Adrenal gland (tissue), 9 donors: ENCODE measurements at regions not wholly inside any gene's neighbourhood (a gene's known extent, or its start where the extent isn't known, plus 50 kb on each side); places are given as distances from the start of the nearest gene placed in this dataset.

Experiments
- DNase-seq, 7 donors: peaks; one replicate each; pipeline ENCODE4 v3.0.0-alpha.2; 2019 to 2020
- H3K27ac ChIP-seq, 5 donors: fragments of 200-600 bp; sonication (generic) in 4 of 5; 1 replicate in 3 of 5; 2 replicates in 2 of 5; pipeline versions ENCODE4 v1.5.1 to v1.8.0; 2016 to 2020; ENCODE audit warnings: mild to moderate bottlenecking in 1 of 5
- H3K27me3 ChIP-seq: fragments of 200-600 bp; 2 replicates; pipeline ENCODE4 v1.8.0; 2021
- H3K36me3 ChIP-seq, 2 donors: fragments of 200-600 bp; replicated peaks in 1 of 2; 1 replicate in 1 of 2; 2 replicates in 1 of 2; pipeline versions ENCODE4 v1.5.1 to v1.8.0; 2018 to 2022
- H3K4me1 ChIP-seq, 2 donors: fragments of 200-600 bp; replicated peaks in 1 of 2; 1 replicate in 1 of 2; 2 replicates in 1 of 2; pipeline versions ENCODE4 v1.5.1 to v1.8.0; 2018 to 2021
- H3K4me3 ChIP-seq, 4 donors: fragments of 200-600 bp; sonication (generic) in 3 of 4; one replicate each; pipeline ENCODE4 v1.5.1; 2016 to 2018
- H3K9me3 ChIP-seq, 3 donors: fragments of 200-600 bp; sonication (generic) in 1 of 3; replicated peaks in 1 of 3; 1 replicate in 2 of 3; 2 replicates in 1 of 3; pipeline versions ENCODE4 v1.5.1 to v1.8.0; 2016 to 2021
- CTCF ChIP-seq, 6 experiments: fragments of 450-650 bp in 4 of 6; fragments of 200-600 bp in 2 of 6; sonication (generic) in 1 of 6; IDR thresholded peaks; 1 replicate in 5 of 6; 2 replicates in 1 of 6; pipeline versions ENCODE4 v1.5.1 to v1.8.0; 2016 to 2021; ENCODE audit warnings: antibody characterized with exemption in 6 of 6, mild to moderate bottlenecking in 2 of 6, moderate library complexity in 1 of 6
- POLR2A ChIP-seq, 2 donors: fragments of 450-650 bp; IDR thresholded peaks; one replicate each; pipeline ENCODE4 v1.6.1; 2017; ENCODE audit warnings: antibody characterized with exemption in 2 of 2, mild to moderate bottlenecking in 2 of 2, moderate library complexity in 1 of 2
- WGBS, 4 donors: extraction: QIAGEN DNeasy Blood & Tissue Kit in 2 of 4; methylation state at CpG; one replicate each; pipeline versions ENCODE4 v1.1.5 to v1.1.7; 2013 to 2017; 5-methylcytosine and 5-hydroxymethylcytosine counted together
- intact Hi-C, 2 donors: fragments of 100-400 bp; cut with DNase I; formaldehyde crosslinking; loops; one replicate each; pipeline versions ENCODE4 v1.14.1 to v1.15.0; 2022 to 2023
- donor health status: healthy with polysubstance abuse.
- donor health status: Bipolar disorder and iron deficiency.
- donor health status: DM: yes; HTN: yes; CAD: no.
- donor health status: DM: no; HTN: no; CAD: no.
- donor health status: DM: no; HTN: no; CAD: no.

GRCh38 chr20:63116412-63117106, 99.4 kb downstream of the YTHDF1 start:
- Histone ChIP-seq H3K9me3 (no peaks in the 10 kb centered on the region), H3K27ac (no peak overlapping the region), H3K36me3 (no peaks in the 10 kb centered on the region), H3K4me3 (no peak overlapping the region), H3K4me1 (no peaks in the 10 kb centered on the region), H3K27me3 (peaks cover 13% of the 10 kb centered on the region)
- WGBS, 4 donors: 12 to 17% (median 14%) methylated on average over 20 to 32 of the region's 32 CpGs
- TF ChIP-seq CTCF (IDR thresholded peaks at IDR 0.05) (no peak), POLR2A (IDR thresholded peaks at IDR 0.05) (no peak)
- intact Hi-C loops: no loop called here
- DNase-seq: peak in 4 of 7 donors; percentile 20 to 29 (median 22)

GRCh38 chr20:63115651-63116411, 100.1 kb downstream of the YTHDF1 start:
- no peaks in the 10 kb centered on the region for H3K9me3 ChIP-seq
- 71 to 79% (median 72%) methylated on average over 8 to 11 of the region's 11 CpGs for WGBS, 4 donors
- no peaks in the 10 kb centered on the region for H3K4me1 ChIP-seq
- no peak overlapping the region for H3K27ac ChIP-seq
- H3K27me3 ChIP-seq: peaks cover 13% of the 10 kb centered on the region
- no peaks in the 10 kb centered on the region for H3K36me3 ChIP-seq
- TF ChIP-seq POLR2A (IDR thresholded peaks at IDR 0.05): no peak
- no peak for TF ChIP-seq CTCF (IDR thresholded peaks at IDR 0.05)
- intact Hi-C loops: no loop called here
- no peak for DNase-seq
- no peak overlapping the region for H3K4me3 ChIP-seq

GRCh38 chr20:63114693-63115311, 101.1 kb downstream of the YTHDF1 start:
- no peak overlapping the region for H3K4me3 ChIP-seq
- no peak for DNase-seq
- no peaks in the 10 kb centered on the region for H3K4me1 ChIP-seq
- intact Hi-C loops: no loop called here
- H3K36me3 ChIP-seq: no peaks in the 10 kb centered on the region
- no peak overlapping the region for H3K27ac ChIP-seq
- TF ChIP-seq POLR2A (IDR thresholded peaks at IDR 0.05): no peak
- TF ChIP-seq CTCF (IDR thresholded peaks at IDR 0.05): no peak
- WGBS, 4 donors: 63 to 76% (median 67%) methylated on average over 16 of the region's 16 CpGs
- H3K27me3 ChIP-seq: peaks cover 13% of the 10 kb centered on the region
- no peaks in the 10 kb centered on the region for H3K9me3 ChIP-seq

- DNase-seq: no peak
- Histone ChIP-seq H3K27me3 (peaks cover 13% of the 10 kb centered on the region), H3K4me3 (no peak overlapping the region)
These were observed 101.8 kb downstream of the YTHDF1 start for GRCh38 chr20:63114006-63114692.

More at GRCh38 chr20:63114006-63114692, 101.8 kb downstream of the YTHDF1 start:
- Histone ChIP-seq H3K36me3 (no peaks in the 10 kb centered on the region), H3K9me3 (no peaks in the 10 kb centered on the region), H3K27ac (no peak overlapping the region), H3K4me1 (no peaks in the 10 kb centered on the region)
- no peak for TF ChIP-seq CTCF (IDR thresholded peaks at IDR 0.05)
- TF ChIP-seq POLR2A (IDR thresholded peaks at IDR 0.05): no peak
- intact Hi-C loops: no loop called here
- WGBS, 4 donors: 50 to 58% (median 57%) methylated on average over 13 to 22 of the region's 22 CpGs
